K562 (cell line): ENCODE measurements at regions not wholly inside any gene's neighbourhood (a gene's known extent, or its start where the extent isn't known, plus 50 kb on each side); places are given as distances from the start of the nearest gene placed in this dataset.

ENCODE experiments used
- HBP1 ChIP-seq: fragments of 450-650 bp; formaldehyde crosslinking; IDR thresholded peaks from 2 replicates; pipeline ENCODE4 v1.4.0; 2022; ENCODE audit warnings: missing genetic modification characterization
- MLX ChIP-seq, 2 experiments: fragments of 450-650 bp in 1 of 2; sonication (generic) in 1 of 2; formaldehyde crosslinking; conservative IDR thresholded peaks; 2 replicates each; pipeline versions ENCODE4 v1.4.0 to v1.8.1; 2020 to 2022; ENCODE audit warnings: mild to moderate bottlenecking in 1 of 2, missing genetic modification reagents in 1 of 2
- PTBP1 ChIP-seq: fragments of 200-400 bp; formaldehyde crosslinking; IDR thresholded peaks from 2 replicates; pipeline ENCODE4 v1.6.1; 2017; ENCODE audit warnings: low read depth, low read length
- RBFOX2 ChIP-seq: fragments of 200-400 bp; formaldehyde crosslinking; IDR thresholded peaks from 2 replicates; pipeline ENCODE4 v1.6.1; 2017; ENCODE audit warnings: low read depth, mild to moderate bottlenecking, low read length, moderate library complexity
- ZKSCAN3 ChIP-seq: fragments of 250-450 bp; sonication (Bioruptor Pico); IDR thresholded peaks from 2 replicates; pipeline ENCODE4 v1.4.0; 2020
- ZNF239 ChIP-seq: fragments of 250-450 bp; sonication (Bioruptor Pico); IDR thresholded peaks from 2 replicates; pipeline ENCODE4 v1.4.0; 2020; ENCODE audit warnings: mild to moderate bottlenecking

- no peak for TF ChIP-seq PTBP1
- no peak for TF ChIP-seq MLX (CRISPR knock-in tag; conservative IDR thresholded peaks at IDR 0.05)
- TF ChIP-seq ZNF239 (CRISPR knock-in tag) = no peak
- no peak for TF ChIP-seq HBP1 (CRISPR knock-in tag)
- TF ChIP-seq RBFOX2 = no peak
- TF ChIP-seq ZKSCAN3 (CRISPR knock-in tag) = no peak
Measured at GRCh38 chr1:184838504-184838951, 83.9 kb upstream of the EDEM3 start.
